GM21576 (cell line): ENCODE measurements at regions not wholly inside any gene's neighbourhood (a gene's known extent, or its start where the extent isn't known, plus 50 kb on each side); places are given as distances from the start of the nearest gene placed in this dataset.

Experiments used
- ATAC-seq: cut with Tn5 transposase; IDR thresholded peaks from one replicate; pipeline ENCODE4 v1.9.1; 2021; ENCODE audit warnings: mild to moderate bottlenecking, moderate library complexity; ENCODE audit not compliant: unreplicated experiment

- no peak for ATAC-seq
These were observed 374.4 kb upstream of the SGCD start for GRCh38 chr5:155952486-155953089.

- no peak for ATAC-seq
These were observed 373.6 kb upstream of the SGCD start for GRCh38 chr5:155953335-155953734.

- no peak for ATAC-seq
These were observed 372.1 kb upstream of the SGCD start for GRCh38 chr5:155954701-155955445.

- ATAC-seq: no peak
These were observed 369.1 kb upstream of the SGCD start for GRCh38 chr5:155957884-155958283.

- ATAC-seq: no peak
These were observed 367.9 kb upstream of the SGCD start for GRCh38 chr5:155959082-155959481.

- ATAC-seq: no peak
These were observed 366.8 kb upstream of the SGCD start for GRCh38 chr5:155960177-155960576.

- ATAC-seq: no peak
These were observed 357.4 kb upstream of the SGCD start for GRCh38 chr5:155969537-155969936.

- ATAC-seq: no peak
These were observed 352.6 kb upstream of the SGCD start for GRCh38 chr5:155974369-155974768.

GRCh38 chr5:155978850-155979249 lies 348.1 kb upstream of the SGCD start:
- no peak for ATAC-seq

GRCh38 chr5:155982354-155982753 lies 344.6 kb upstream of the SGCD start:
- no peak for ATAC-seq

GRCh38 chr5:155983954-155984353 lies 343.0 kb upstream of the SGCD start:
- ATAC-seq: no peak

GRCh38 chr5:155987265-155987810 lies 339.6 kb upstream of the SGCD start:
- no peak for ATAC-seq

- ATAC-seq: no peak
These were observed 337.1 kb upstream of the SGCD start for GRCh38 chr5:155989879-155990278.

GRCh38 chr5:155996123-155996522 lies 330.8 kb upstream of the SGCD start:
- ATAC-seq: no peak

- no peak for ATAC-seq
These were observed 328.7 kb upstream of the SGCD start for GRCh38 chr5:155998257-155998656.

- ATAC-seq: no peak
These were observed 326.8 kb upstream of the SGCD start for GRCh38 chr5:156000115-156000514.

GRCh38 chr5:156004754-156005153 lies 322.2 kb upstream of the SGCD start:
- ATAC-seq: no peak

- no peak for ATAC-seq
These were observed 320.8 kb upstream of the SGCD start for GRCh38 chr5:156006026-156006647.

- no peak for ATAC-seq
These were observed 318.1 kb upstream of the SGCD start for GRCh38 chr5:156008844-156009243.

GRCh38 chr5:156009583-156009982 lies 317.4 kb upstream of the SGCD start:
- no peak for ATAC-seq

GRCh38 chr5:156015137-156015536 lies 311.8 kb upstream of the SGCD start:
- no peak for ATAC-seq

GRCh38 chr5:156019130-156019529 lies 307.8 kb upstream of the SGCD start:
- no peak for ATAC-seq
